ENCODE measurements at regions not wholly inside any gene's neighbourhood (a gene's known extent, or its start where the extent isn't known, plus 50 kb on each side); places are given as distances from the start of the nearest gene placed in this dataset.

DNA sequence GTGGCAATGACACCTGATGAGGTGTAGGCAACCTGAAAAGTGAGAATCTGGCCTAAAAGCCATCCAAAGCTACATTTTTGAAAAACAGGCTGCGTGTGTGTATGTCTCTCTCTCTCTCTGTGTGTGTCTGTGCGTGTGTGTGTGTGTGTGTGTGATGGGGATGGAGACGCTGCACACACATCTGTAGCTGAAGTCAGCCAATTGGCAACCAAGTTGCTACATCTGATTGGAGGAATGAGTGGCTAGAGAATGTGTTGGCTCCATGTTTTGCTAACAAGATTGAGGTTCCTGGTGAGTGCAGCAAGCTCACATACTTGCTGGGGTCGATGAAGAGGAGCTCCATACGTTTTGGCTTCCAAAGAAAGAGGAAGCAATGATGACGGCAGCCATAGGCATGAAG, 311.4 kb upstream of the NCAM1 start:
- Histone ChIP-seq H3K9ac (ENCODE audit: low read depth, low read length) (no peak overlapping the region), H3K9me3 (ENCODE audit: insufficient read depth, low read depth, low read length) (no peaks in the 10 kb centered on the region), H3K27me3 (ENCODE audit: insufficient read depth, low read length) (no peaks in the 10 kb centered on the region), H3K4me1 (ENCODE audit: insufficient read depth, low read length) (0 out of 2 replicates have a peak, but pooled peaks cover 7% of the 10 kb centered on the region), H3K4me3 (ENCODE audit: low read length) (no peak overlapping the region), H3K36me3 (ENCODE audit: insufficient read depth, low read length) (no peaks in the 10 kb centered on the region), H3K27ac (ENCODE audit: low read depth, low read length) (no peak overlapping the region)
- WGBS = 81% methylated on average over 6 of the region's 6 CpGs

- Histone ChIP-seq H3K27me3 (ENCODE audit: insufficient read depth, low read length) (no peaks in the 10 kb centered on the region), H3K9me3 (ENCODE audit: insufficient read depth, low read depth, low read length) (no peaks in the 10 kb centered on the region), H3K4me3 (ENCODE audit: low read length) (no peak overlapping the region), H3K9ac (ENCODE audit: low read depth, low read length) (no peak overlapping the region), H3K36me3 (ENCODE audit: insufficient read depth, low read length) (no peaks in the 10 kb centered on the region), H3K27ac (ENCODE audit: low read depth, low read length) (no peak overlapping the region), H3K4me1 (ENCODE audit: insufficient read depth, low read length) (0 out of 2 replicates have a peak, but pooled peaks cover 7% of the 10 kb centered on the region)
- 92% methylated on average over 3 of the region's 3 CpGs for WGBS
These were observed 310.7 kb upstream of the NCAM1 start for GRCh38 chr11:112650527-112650926.

DNA sequence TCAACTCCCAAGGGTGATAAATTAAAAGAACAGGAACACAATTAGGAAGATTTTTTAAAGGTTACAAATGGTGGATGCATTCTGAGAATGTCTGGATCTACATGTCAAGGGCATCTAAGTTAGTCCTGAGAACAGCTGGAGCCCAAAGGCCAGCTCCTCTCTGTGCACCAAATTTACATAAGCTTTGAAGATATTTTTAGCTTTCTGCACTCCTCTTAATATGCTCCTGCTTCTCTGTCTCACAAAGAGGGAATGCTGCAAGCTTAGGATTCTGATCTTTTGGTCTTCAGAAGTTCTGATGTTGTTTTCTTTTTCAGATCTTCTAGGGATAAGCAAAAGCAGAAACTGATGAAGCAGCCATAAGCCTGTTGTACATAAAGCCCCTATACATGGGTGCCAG, 309.8 kb upstream of the NCAM1 start:
- H3K9ac ChIP-seq (ENCODE audit: low read depth, low read length) = no peak overlapping the region
- 0 out of 2 replicates have a peak, but pooled peaks cover 7% of the 10 kb centered on the region for H3K4me1 ChIP-seq (ENCODE audit: insufficient read depth, low read length)
- H3K27ac ChIP-seq (ENCODE audit: low read depth, low read length) = no peak overlapping the region
- no peaks in the 10 kb centered on the region for H3K36me3 ChIP-seq (ENCODE audit: insufficient read depth, low read length)
- H3K9me3 ChIP-seq (ENCODE audit: insufficient read depth, low read depth, low read length) = no peaks in the 10 kb centered on the region
- no peak overlapping the region for H3K4me3 ChIP-seq (ENCODE audit: low read length)
- no peaks in the 10 kb centered on the region for H3K27me3 ChIP-seq (ENCODE audit: insufficient read depth, low read length)

DNA sequence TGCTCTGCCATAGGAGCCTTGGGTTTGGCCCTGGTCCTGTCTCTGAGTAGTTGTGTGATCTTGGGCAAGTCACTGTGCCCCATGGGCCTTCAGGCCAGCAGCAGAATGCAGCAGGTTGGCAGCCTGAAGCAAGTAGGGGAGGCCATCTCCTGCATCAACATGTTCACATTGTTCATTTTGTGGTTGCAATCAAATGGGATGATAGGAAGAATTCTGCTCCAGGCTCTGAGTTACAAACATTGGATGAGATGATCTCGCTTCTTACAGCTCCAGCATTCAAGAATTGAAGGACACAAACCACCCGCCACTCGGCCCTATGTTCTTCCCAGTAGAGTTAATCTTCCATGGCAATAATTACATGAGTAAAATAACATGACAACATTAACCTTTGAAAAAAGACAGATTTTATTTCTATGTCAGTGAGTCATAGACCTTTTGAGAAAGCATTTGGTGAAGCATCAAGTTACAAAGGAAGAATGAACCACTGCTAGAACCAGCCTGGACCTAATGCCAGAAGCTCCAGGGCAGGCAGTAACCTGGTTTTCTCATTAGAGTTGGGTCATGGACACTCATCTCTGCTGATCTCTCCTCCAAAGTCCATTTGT, 308.3 kb upstream of the NCAM1 start:
- no peaks in the 10 kb centered on the region for H3K9me3 ChIP-seq (ENCODE audit: insufficient read depth, low read depth, low read length)
- no peak overlapping the region for H3K27ac ChIP-seq (ENCODE audit: low read depth, low read length)
- 98% methylated on average over 3 of the region's 3 CpGs for WGBS
- H3K4me3 ChIP-seq (ENCODE audit: low read length) = no peak overlapping the region
- no peaks in the 10 kb centered on the region for H3K27me3 ChIP-seq (ENCODE audit: insufficient read depth, low read length)
- no peak overlapping the region for H3K9ac ChIP-seq (ENCODE audit: low read depth, low read length)
- 0 out of 2 replicates have a peak, but pooled peaks cover 7% of the 10 kb centered on the region for H3K4me1 ChIP-seq (ENCODE audit: insufficient read depth, low read length)
- no peaks in the 10 kb centered on the region for H3K36me3 ChIP-seq (ENCODE audit: insufficient read depth, low read length)

- Histone ChIP-seq H3K36me3 (ENCODE audit: insufficient read depth, low read length) (no peaks in the 10 kb centered on the region), H3K9ac (ENCODE audit: low read depth, low read length) (no peak overlapping the region), H3K27me3 (ENCODE audit: insufficient read depth, low read length) (no peaks in the 10 kb centered on the region), H3K9me3 (ENCODE audit: insufficient read depth, low read depth, low read length) (no peaks in the 10 kb centered on the region), H3K4me3 (ENCODE audit: low read length) (no peak overlapping the region), H3K4me1 (ENCODE audit: insufficient read depth, low read length) (0 out of 2 replicates have a peak, but pooled peaks cover 7% of the 10 kb centered on the region), H3K27ac (ENCODE audit: low read depth, low read length) (no peak overlapping the region)
- WGBS = 85% methylated on average over 1 of the region's 2 CpGs
These were observed 305.8 kb upstream of the NCAM1 start for GRCh38 chr11:112655371-112655770.

DNA sequence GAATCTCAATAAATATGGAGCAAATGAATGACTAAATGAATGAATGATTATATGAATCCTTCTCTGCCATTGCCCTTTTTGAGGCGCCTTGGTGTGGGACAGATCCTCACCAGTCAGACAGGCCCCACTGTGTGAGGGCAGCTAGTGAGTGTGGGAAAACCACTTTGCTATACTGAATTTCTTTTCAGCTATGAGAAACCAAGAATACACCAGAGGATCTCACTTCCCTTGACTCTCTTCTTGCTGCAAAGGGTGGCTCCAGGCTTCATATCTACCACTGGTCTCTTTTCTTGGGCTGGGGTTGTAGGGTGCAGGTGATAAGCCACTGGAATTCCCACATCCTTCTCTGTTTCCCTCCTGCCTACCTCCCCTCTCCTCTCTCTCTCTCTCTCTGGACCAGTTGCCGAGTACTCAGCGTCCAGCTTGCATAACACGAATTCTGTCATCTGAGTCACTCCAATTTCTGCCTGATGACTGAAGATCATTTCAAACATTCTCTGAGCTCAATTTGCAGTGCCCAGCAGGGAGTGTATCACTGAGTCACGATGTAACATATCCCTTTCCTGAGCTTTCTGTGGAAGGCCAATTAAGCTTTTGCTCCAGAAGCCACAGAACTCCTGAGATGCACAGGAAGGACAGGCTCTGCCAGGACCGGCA, 304.3 kb upstream of the NCAM1 start:
- Histone ChIP-seq H3K36me3 (ENCODE audit: insufficient read depth, low read length) (no peaks in the 10 kb centered on the region), H3K9ac (ENCODE audit: low read depth, low read length) (no peak overlapping the region), H3K4me1 (ENCODE audit: insufficient read depth, low read length) (no peaks in the 10 kb centered on the region), H3K4me3 (ENCODE audit: low read length) (no peak overlapping the region), H3K27me3 (ENCODE audit: insufficient read depth, low read length) (no peaks in the 10 kb centered on the region), H3K9me3 (ENCODE audit: insufficient read depth, low read depth, low read length) (no peaks in the 10 kb centered on the region), H3K27ac (ENCODE audit: low read depth, low read length) (no peak overlapping the region)
- WGBS = 78% methylated on average over 6 of the region's 6 CpGs

DNA sequence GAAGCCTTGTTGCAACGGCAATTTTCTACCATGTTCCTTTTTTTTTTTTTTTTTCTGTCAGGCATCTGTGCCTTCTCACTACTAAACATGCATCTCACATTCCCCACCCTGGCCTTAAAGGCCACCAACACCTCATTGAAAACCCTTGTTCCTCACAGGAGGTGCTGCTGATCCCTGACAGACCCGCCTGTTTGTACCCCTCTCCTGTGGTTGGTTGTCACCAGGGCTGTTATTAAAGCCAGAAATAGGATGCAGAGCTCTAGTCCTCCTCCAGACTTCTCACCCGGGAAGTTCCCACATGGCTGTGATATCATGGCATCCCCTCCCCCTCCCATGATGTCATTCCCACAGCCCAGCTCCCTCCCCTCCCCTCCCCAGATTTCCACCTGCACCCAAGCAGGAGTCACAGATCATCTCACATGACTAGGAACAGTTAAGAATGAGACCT, 302.8 kb upstream of the NCAM1 start:
- Histone ChIP-seq H3K27me3 (ENCODE audit: insufficient read depth, low read length) (no peaks in the 10 kb centered on the region), H3K4me1 (ENCODE audit: insufficient read depth, low read length) (no peaks in the 10 kb centered on the region), H3K9me3 (ENCODE audit: insufficient read depth, low read depth, low read length) (no peaks in the 10 kb centered on the region), H3K9ac (ENCODE audit: low read depth, low read length) (no peak overlapping the region), H3K36me3 (ENCODE audit: insufficient read depth, low read length) (no peaks in the 10 kb centered on the region), H3K4me3 (ENCODE audit: low read length) (no peak overlapping the region), H3K27ac (ENCODE audit: low read depth, low read length) (no peak overlapping the region)
- 86% methylated on average over 3 of the region's 3 CpGs for WGBS

DNA sequence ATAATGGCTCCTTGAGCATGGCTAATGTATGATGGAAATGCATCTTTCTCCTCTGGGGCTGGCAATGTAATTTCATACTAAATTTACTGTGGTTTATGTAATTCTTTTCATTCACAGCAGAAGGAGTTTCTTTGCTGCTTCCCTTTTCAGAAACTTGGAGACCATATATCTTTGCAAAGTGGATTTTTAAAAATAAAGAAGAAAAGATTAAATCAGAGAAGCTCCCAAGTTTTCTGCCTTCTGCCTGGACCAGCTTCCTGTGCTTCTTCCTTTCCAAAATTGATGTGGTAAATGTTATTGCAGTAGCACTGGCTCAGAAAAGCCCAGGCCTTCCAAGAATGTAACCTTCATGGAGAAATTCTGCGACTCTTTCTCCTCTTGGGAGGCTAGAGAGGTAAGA, 300.1 kb upstream of the NCAM1 start:
- Histone ChIP-seq H3K4me1 (ENCODE audit: insufficient read depth, low read length) (no peaks in the 10 kb centered on the region), H3K4me3 (ENCODE audit: low read length) (no peak overlapping the region), H3K27me3 (ENCODE audit: insufficient read depth, low read length) (no peaks in the 10 kb centered on the region), H3K36me3 (ENCODE audit: insufficient read depth, low read length) (no peaks in the 10 kb centered on the region), H3K9me3 (ENCODE audit: insufficient read depth, low read depth, low read length) (no peaks in the 10 kb centered on the region), H3K27ac (ENCODE audit: low read depth, low read length) (no peak overlapping the region), H3K9ac (ENCODE audit: low read depth, low read length) (no peak overlapping the region)
- WGBS = 98% methylated on average over 1 of the region's 1 CpG

DNA sequence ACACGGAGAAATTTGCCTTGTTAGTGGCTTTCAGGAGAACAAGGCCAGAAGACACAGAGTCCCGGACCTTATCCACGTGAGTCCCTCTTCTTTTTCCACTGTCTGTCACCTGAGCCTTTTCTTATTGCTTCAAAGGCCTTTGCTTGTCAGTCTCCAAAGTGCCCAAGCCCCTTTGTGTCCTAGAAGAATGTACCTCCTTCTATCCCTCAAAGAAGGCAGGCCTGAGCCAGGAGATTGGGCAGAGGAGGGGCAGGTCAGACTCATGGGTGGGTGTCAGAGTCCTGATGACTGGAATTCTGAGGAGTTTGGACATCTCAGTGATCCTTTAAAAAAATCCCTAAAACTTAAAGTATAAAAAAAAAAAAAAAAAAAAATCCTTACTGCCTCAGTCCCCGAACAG, 299.6 kb upstream of the NCAM1 start:
- 81% methylated on average over 4 of the region's 4 CpGs for WGBS
- no peaks in the 10 kb centered on the region for H3K9me3 ChIP-seq (ENCODE audit: insufficient read depth, low read depth, low read length)
- no peak overlapping the region for H3K9ac ChIP-seq (ENCODE audit: low read depth, low read length)
- no peaks in the 10 kb centered on the region for H3K4me1 ChIP-seq (ENCODE audit: insufficient read depth, low read length)
- H3K27ac ChIP-seq (ENCODE audit: low read depth, low read length) = no peak overlapping the region
- no peak overlapping the region for H3K4me3 ChIP-seq (ENCODE audit: low read length)
- H3K27me3 ChIP-seq (ENCODE audit: insufficient read depth, low read length) = no peaks in the 10 kb centered on the region
- no peaks in the 10 kb centered on the region for H3K36me3 ChIP-seq (ENCODE audit: insufficient read depth, low read length)

GRCh38 chr11:112662554-112662953, 298.7 kb upstream of the NCAM1 start:
- Histone ChIP-seq H3K36me3 (ENCODE audit: insufficient read depth, low read length) (no peaks in the 10 kb centered on the region), H3K4me3 (ENCODE audit: low read length) (no peak overlapping the region)
- WGBS = 92% methylated on average over 1 of the region's 2 CpGs

DNA sequence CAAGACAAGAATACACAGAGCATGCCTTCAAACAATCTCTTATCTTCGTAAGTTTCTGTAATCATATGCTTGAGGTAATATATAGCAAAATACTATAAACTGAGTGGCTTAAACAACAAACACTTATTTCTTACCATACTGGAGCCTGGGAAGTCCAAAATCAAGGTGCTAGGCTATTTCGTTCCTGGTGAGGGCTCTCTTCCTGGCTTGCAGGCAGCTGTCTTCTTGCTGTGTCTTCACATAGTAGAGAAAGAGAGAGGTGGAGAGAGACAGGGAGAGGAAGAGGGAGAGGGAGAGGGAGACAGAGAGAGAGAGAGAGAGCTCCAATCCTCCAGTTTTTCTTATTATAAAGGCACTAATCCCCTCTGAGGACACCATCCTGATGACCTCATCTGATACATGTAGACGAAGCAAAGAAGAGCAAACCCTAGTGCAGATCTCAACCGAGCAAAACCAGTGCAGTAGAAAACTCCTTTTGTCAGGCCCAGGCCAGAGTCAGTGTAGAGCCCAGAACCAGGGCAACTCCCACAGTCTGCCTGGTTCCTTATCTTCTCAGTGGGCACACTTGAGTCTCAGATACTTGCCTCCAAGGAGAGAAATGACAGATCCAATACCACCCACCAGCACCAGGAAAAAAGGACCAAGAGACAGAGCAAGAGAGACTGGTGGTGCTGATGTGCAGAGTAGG, 297.1 kb upstream of the NCAM1 start:
- H3K27me3 ChIP-seq (ENCODE audit: insufficient read depth, low read length) = no peaks in the 10 kb centered on the region
- no peaks in the 10 kb centered on the region for H3K9me3 ChIP-seq (ENCODE audit: insufficient read depth, low read depth, low read length)
- H3K36me3 ChIP-seq (ENCODE audit: insufficient read depth, low read length) = no peaks in the 10 kb centered on the region
- no peak overlapping the region for H3K4me3 ChIP-seq (ENCODE audit: low read length)
- no peak overlapping the region for H3K27ac ChIP-seq (ENCODE audit: low read depth, low read length)
- H3K9ac ChIP-seq (ENCODE audit: low read depth, low read length) = no peak overlapping the region
- H3K4me1 ChIP-seq (ENCODE audit: insufficient read depth, low read length) = no peaks in the 10 kb centered on the region
- 89% methylated on average over 3 of the region's 4 CpGs for WGBS

More at GRCh38 chr11:112662554-112662953, 298.7 kb upstream of the NCAM1 start:
- H3K4me1 ChIP-seq (ENCODE audit: insufficient read depth, low read length) = no peaks in the 10 kb centered on the region
- no peak overlapping the region for H3K9ac ChIP-seq (ENCODE audit: low read depth, low read length)
- H3K27me3 ChIP-seq (ENCODE audit: insufficient read depth, low read length) = no peaks in the 10 kb centered on the region
- no peaks in the 10 kb centered on the region for H3K9me3 ChIP-seq (ENCODE audit: insufficient read depth, low read depth, low read length)
- H3K27ac ChIP-seq (ENCODE audit: low read depth, low read length) = no peak overlapping the region

Data from HUES64 (cell line).